WTC11 (cell line): ENCODE measurements at regions not wholly inside any gene's neighbourhood (a gene's known extent, or its start where the extent isn't known, plus 50 kb on each side); places are given as distances from the start of the nearest gene placed in this dataset.
A peak's percentile ranks its signal among the peaks of the same experiment; 100 is the strongest.

Source experiments
- ATAC-seq: fragments of 200-7000 bp; cut with Tn5 transposase; 2 replicates; pipeline ENCODE4 v1.10.0; 2021; ENCODE audit warnings: mild to moderate bottlenecking, moderate library complexity
- CTCF ChIA-PET: fragments of 300-600 bp; sonication (Branson Sonifier 250); formaldehyde crosslinking; loops from one replicate; lab custom pipeline; 2021; ENCODE audit warnings: antibody characterized with exemption; lab: Charles Lee
- POLR2A ChIA-PET: fragments of 350-600 bp; sonication (Branson Sonifier 250); formaldehyde crosslinking; loops from one replicate; lab custom pipeline; 2021; ENCODE audit warnings: antibody characterized with exemption; lab: Charles Lee
- DNase-seq: peaks from one replicate; pipeline ENCODE4 v3.0.0; 2021; ENCODE audit warnings: low spot score
- H3K27ac Mint-ChIP-seq: 2 replicates; pipeline ENCODE4 v1.8.0; 2021; ENCODE audit warnings: mixed read lengths
- H3K27me3 Mint-ChIP-seq: 2 replicates; pipeline ENCODE4 v1.8.0; 2021; ENCODE audit warnings: low read depth, mild to moderate bottlenecking, moderate library complexity, mixed read lengths
- H3K36me3 Mint-ChIP-seq: 2 replicates; pipeline ENCODE4 v1.8.0; 2021; ENCODE audit warnings: mixed read lengths
- H3K4me1 Mint-ChIP-seq: 2 replicates; pipeline ENCODE4 v1.8.0; 2022; ENCODE audit warnings: mixed read lengths
- H3K4me3 Mint-ChIP-seq: 2 replicates; pipeline ENCODE4 v1.8.0; 2021; ENCODE audit warnings: mild to moderate bottlenecking, moderate library complexity, mixed read lengths
- H3K9me3 Mint-ChIP-seq: 2 replicates; pipeline ENCODE4 v1.8.0; 2021; ENCODE audit warnings: mixed read lengths
- CREM ChIP-seq: sonication (generic); formaldehyde crosslinking; IDR thresholded peaks from 2 replicates; pipeline ENCODE4 v1.8.1; 2022; ENCODE audit warnings: mild to moderate bottlenecking, missing genetic modification reagents, moderate library complexity
- E2F4 ChIP-seq: sonication (generic); formaldehyde crosslinking; IDR thresholded peaks from 2 replicates; pipeline ENCODE4 v1.8.1; 2022; ENCODE audit warnings: low read depth, mild to moderate bottlenecking, moderate library complexity, missing genetic modification reagents, borderline replicate concordance
- EMX1 ChIP-seq: fragments of 250-450 bp; sonication (Bioruptor Pico); IDR thresholded peaks from 2 replicates; pipeline ENCODE4 v1.8.0; 2021; ENCODE audit warnings: mild to moderate bottlenecking
- ETV6 ChIP-seq: sonication (generic); formaldehyde crosslinking; IDR thresholded peaks from 2 replicates; pipeline ENCODE4 v1.8.1; 2022; ENCODE audit warnings: mild to moderate bottlenecking, missing genetic modification reagents
- FOXP1 ChIP-seq: sonication (generic); formaldehyde crosslinking; IDR thresholded peaks from 2 replicates; pipeline ENCODE4 v1.8.0; 2022; ENCODE audit warnings: missing genetic modification reagents, mild to moderate bottlenecking, moderate library complexity, borderline replicate concordance
- HMGXB4 ChIP-seq: sonication (generic); formaldehyde crosslinking; IDR thresholded peaks from 2 replicates; pipeline ENCODE4 v1.8.1; 2023; ENCODE audit warnings: mild to moderate bottlenecking, moderate library complexity, missing genetic modification reagents
- IRF2 ChIP-seq: sonication (generic); formaldehyde crosslinking; IDR thresholded peaks from 2 replicates; pipeline ENCODE4 v1.8.0; 2022; ENCODE audit warnings: low read depth, missing genetic modification reagents, borderline replicate concordance
- JUN ChIP-seq: sonication (generic); formaldehyde crosslinking; IDR thresholded peaks from 2 replicates; pipeline ENCODE4 v1.8.0; 2023; ENCODE audit warnings: mild to moderate bottlenecking, missing genetic modification reagents
- MYBL2 ChIP-seq: sonication (generic); formaldehyde crosslinking; IDR thresholded peaks from 2 replicates; pipeline ENCODE4 v1.8.1; 2023; ENCODE audit warnings: mild to moderate bottlenecking, moderate library complexity, missing genetic modification reagents
- NFATC4 ChIP-seq: fragments of 250-450 bp; sonication (Bioruptor Pico); IDR thresholded peaks from 2 replicates; pipeline ENCODE4 v1.9.0; 2021; ENCODE audit warnings: mild to moderate bottlenecking
- NR2C2 ChIP-seq: sonication (generic); formaldehyde crosslinking; IDR thresholded peaks from 2 replicates; pipeline ENCODE4 v1.8.0; 2022; ENCODE audit warnings: mild to moderate bottlenecking, missing genetic modification reagents
- PRDM15 ChIP-seq: sonication (generic); formaldehyde crosslinking; IDR thresholded peaks from 2 replicates; pipeline ENCODE4 v1.8.0; 2022; ENCODE audit warnings: missing genetic modification reagents
- SOX15 ChIP-seq: fragments of 250-450 bp; sonication (Bioruptor Pico); IDR thresholded peaks from 2 replicates; pipeline ENCODE4 v1.9.0; 2021; ENCODE audit warnings: mild to moderate bottlenecking
- TP53 ChIP-seq: sonication (generic); formaldehyde crosslinking; IDR thresholded peaks from 2 replicates; pipeline ENCODE4 v1.8.1; 2023; ENCODE audit warnings: mild to moderate bottlenecking, missing genetic modification reagents
- ZNF396 ChIP-seq: fragments of 250-450 bp; sonication (Bioruptor Pico); IDR thresholded peaks from 2 replicates; pipeline ENCODE4 v1.8.0; 2021; ENCODE audit warnings: mild to moderate bottlenecking, moderate library complexity, borderline replicate concordance
- ZNF671 ChIP-seq: fragments of 250-450 bp; sonication (Bioruptor Pico); IDR thresholded peaks from 2 replicates; pipeline ENCODE4 v1.8.0; 2021; ENCODE audit warnings: mild to moderate bottlenecking
- TF ChIP-seq, protein P1 (sequence below): fragments of 250-450 bp; sonication (Bioruptor Pico); IDR thresholded peaks from 2 replicates; pipeline ENCODE4 v1.8.0; 2021; ENCODE audit warnings: mild to moderate bottlenecking
- TF ChIP-seq, protein P2 (sequence below): sonication (generic); formaldehyde crosslinking; IDR thresholded peaks from 2 replicates; pipeline ENCODE4 v1.8.1; 2023; ENCODE audit warnings: mild to moderate bottlenecking, missing genetic modification reagents
- TF ChIP-seq, protein P3 (sequence below): sonication (generic); formaldehyde crosslinking; IDR thresholded peaks from 2 replicates; pipeline ENCODE4 v1.8.0; 2023; ENCODE audit warnings: mild to moderate bottlenecking, missing genetic modification reagents
- TF ChIP-seq, protein P4 (sequence below): fragments of 250-450 bp; sonication (Bioruptor Pico); IDR thresholded peaks from 2 replicates; pipeline ENCODE4 v1.9.0; 2021; ENCODE audit warnings: mild to moderate bottlenecking

- TF ChIP-seq, protein P1, sequence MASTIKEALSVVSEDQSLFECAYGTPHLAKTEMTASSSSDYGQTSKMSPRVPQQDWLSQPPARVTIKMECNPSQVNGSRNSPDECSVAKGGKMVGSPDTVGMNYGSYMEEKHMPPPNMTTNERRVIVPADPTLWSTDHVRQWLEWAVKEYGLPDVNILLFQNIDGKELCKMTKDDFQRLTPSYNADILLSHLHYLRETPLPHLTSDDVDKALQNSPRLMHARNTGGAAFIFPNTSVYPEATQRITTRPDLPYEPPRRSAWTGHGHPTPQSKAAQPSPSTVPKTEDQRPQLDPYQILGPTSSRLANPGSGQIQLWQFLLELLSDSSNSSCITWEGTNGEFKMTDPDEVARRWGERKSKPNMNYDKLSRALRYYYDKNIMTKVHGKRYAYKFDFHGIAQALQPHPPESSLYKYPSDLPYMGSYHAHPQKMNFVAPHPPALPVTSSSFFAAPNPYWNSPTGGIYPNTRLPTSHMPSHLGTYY (CRISPR knock-in tag), result no peak
- TF ChIP-seq ZNF396 (no peak), FOXP1 (CRISPR knock-in tag) (no peak), CREM (CRISPR knock-in tag) (no peak), SOX15 (CRISPR knock-in tag) (no peak)
Observed at GRCh38 chr18:79582978-79583377, 96.6 kb upstream of the CTDP1 start (continued).

GRCh38 chr18:79583426-79583825, 96.2 kb upstream of the CTDP1 start:
- POLR2A ChIA-PET, result interaction anchor here (0.7 kb wide), 1 partner anchor 763 kb away, joined by 3 read pairs; no protein-coding TSS in a partner anchor
- Mint-ChIP-seq H3K9me3 (peaks cover 10% of the 10 kb centered on the region; the same call in 1 of the 2 replicates), H3K27ac (peak overlapping the region; percentile 76; the same call in 1 of the 2 replicates), H3K27me3 (peaks cover 2% of the 10 kb centered on the region)
- ATAC-seq (no peak), DNase-seq (no peak)
- TF ChIP-seq, protein P2, sequence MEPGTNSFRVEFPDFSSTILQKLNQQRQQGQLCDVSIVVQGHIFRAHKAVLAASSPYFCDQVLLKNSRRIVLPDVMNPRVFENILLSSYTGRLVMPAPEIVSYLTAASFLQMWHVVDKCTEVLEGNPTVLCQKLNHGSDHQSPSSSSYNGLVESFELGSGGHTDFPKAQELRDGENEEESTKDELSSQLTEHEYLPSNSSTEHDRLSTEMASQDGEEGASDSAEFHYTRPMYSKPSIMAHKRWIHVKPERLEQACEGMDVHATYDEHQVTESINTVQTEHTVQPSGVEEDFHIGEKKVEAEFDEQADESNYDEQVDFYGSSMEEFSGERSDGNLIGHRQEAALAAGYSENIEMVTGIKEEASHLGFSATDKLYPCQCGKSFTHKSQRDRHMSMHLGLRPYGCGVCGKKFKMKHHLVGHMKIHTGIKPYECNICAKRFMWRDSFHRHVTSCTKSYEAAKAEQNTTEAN (CRISPR knock-in tag), result no peak
- no peak for TF ChIP-seq ZNF671 (CRISPR knock-in tag)
- no peak for TF ChIP-seq NFATC4 (CRISPR knock-in tag)
- no peak for TF ChIP-seq ETV6 (CRISPR knock-in tag)
- no peak for TF ChIP-seq IRF2
- TF ChIP-seq HMGXB4 (CRISPR knock-in tag), result no peak
- no peak for TF ChIP-seq EMX1 (CRISPR knock-in tag)
- TF ChIP-seq, protein P3, sequence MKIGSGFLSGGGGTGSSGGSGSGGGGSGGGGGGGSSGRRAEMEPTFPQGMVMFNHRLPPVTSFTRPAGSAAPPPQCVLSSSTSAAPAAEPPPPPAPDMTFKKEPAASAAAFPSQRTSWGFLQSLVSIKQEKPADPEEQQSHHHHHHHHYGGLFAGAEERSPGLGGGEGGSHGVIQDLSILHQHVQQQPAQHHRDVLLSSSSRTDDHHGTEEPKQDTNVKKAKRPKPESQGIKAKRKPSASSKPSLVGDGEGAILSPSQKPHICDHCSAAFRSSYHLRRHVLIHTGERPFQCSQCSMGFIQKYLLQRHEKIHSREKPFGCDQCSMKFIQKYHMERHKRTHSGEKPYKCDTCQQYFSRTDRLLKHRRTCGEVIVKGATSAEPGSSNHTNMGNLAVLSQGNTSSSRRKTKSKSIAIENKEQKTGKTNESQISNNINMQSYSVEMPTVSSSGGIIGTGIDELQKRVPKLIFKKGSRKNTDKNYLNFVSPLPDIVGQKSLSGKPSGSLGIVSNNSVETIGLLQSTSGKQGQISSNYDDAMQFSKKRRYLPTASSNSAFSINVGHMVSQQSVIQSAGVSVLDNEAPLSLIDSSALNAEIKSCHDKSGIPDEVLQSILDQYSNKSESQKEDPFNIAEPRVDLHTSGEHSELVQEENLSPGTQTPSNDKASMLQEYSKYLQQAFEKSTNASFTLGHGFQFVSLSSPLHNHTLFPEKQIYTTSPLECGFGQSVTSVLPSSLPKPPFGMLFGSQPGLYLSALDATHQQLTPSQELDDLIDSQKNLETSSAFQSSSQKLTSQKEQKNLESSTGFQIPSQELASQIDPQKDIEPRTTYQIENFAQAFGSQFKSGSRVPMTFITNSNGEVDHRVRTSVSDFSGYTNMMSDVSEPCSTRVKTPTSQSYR (CRISPR knock-in tag), result no peak
- TF ChIP-seq JUN, result no peak
- no peak for TF ChIP-seq TP53
- TF ChIP-seq MYBL2, result no peak
- no peak for TF ChIP-seq PRDM15 (CRISPR knock-in tag)
- no peak for TF ChIP-seq NR2C2
- TF ChIP-seq E2F4, result no peak
- TF ChIP-seq, protein P4, sequence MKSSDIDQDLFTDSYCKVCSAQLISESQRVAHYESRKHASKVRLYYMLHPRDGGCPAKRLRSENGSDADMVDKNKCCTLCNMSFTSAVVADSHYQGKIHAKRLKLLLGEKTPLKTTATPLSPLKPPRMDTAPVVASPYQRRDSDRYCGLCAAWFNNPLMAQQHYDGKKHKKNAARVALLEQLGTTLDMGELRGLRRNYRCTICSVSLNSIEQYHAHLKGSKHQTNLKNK (CRISPR knock-in tag), result no peak
- TF ChIP-seq, all 79 proteins: peak for 0
- CTCF ChIA-PET, result no interaction called here
- Mint-ChIP-seq H3K4me3 (no peak overlapping the region), H3K36me3 (no peaks in the 10 kb centered on the region), H3K4me1 (peaks cover 6% of the 10 kb centered on the region)
